ENCODE measurements at regions not wholly inside any gene's neighbourhood (a gene's known extent, or its start where the extent isn't known, plus 50 kb on each side); places are given as distances from the start of the nearest gene placed in this dataset.

DNA sequence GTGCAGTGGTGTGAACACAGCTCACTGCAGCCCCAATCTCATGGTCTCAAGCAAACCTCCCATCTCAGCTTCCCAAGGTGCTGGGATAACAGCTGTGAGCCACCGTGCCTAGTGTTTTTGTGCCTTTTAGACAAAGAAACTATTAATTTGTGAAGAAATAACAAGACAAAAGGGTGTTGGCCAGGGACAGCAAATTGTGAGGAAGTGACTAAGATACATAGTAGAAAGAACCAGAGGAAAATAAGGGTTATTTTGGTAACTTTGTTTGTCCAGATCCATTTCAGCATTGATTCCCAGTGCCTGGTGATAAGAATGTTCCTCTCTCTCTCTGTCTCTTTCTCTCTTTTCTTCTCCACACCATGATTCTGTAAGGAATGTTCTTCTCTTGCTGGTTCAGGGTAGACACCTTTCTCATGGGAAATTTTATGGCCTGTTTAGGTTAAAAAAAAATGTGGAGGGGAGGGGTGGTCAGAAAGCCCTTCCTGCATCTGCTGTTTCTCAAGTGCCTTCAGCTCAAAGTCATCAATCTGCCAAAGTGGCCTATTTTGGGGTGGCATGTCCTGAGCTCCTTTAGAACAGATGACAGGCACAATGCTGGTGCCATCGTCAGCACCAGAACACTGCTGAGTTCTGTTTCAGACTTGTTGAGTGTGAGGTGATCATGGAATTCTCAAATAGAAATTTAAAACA, 184.4 kb upstream of the EEA1 start:
- Histone ChIP-seq H2BK120ac (replicated peaks; ENCODE audit: low read depth, low read length) (no peak overlapping the region), H3K18ac (ENCODE audit: extremely low read depth, low read length) (no peak overlapping the region), H3K36me3 (ENCODE audit: control insufficient read depth in 2 of 4, insufficient read depth in 4 of 4, low read length in 3 of 4) (no peaks in the 10 kb centered on the region), H3K9ac (replicated peaks in 1 of 4; ENCODE audit: extremely low read depth in 1 of 4, low read depth in 3 of 4, low read length in 3 of 4) (no peak overlapping the region), H3K4me2 (ENCODE audit: insufficient read depth in 1 of 2, low read depth in 2 of 2, low read length in 2 of 2) (no peak overlapping the region), H2AK5ac (ENCODE audit: low read depth, low read length) (no peak overlapping the region), H4K20me1 (replicated peaks in 1 of 2; ENCODE audit: control insufficient read depth in 1 of 2, insufficient read depth in 2 of 2, low read length in 2 of 2) (no peaks in the 10 kb centered on the region), H4K91ac (replicated peaks; ENCODE audit: insufficient read length, low read length) (no peak overlapping the region), H3K4ac (replicated peaks; ENCODE audit: insufficient read length, low read depth, low read length) (no peak overlapping the region), H4K5ac (ENCODE audit: insufficient read length, low read depth, low read length) (no peak overlapping the region), H2AFZ (ENCODE audit: low read length) (no peak overlapping the region), H3K79me2 (ENCODE audit: control insufficient read depth in 1 of 2, insufficient read depth in 2 of 2, low read length in 2 of 2) (no peaks in the 10 kb centered on the region), H3K4me3 (ENCODE audit: extremely low read depth in 1 of 4, insufficient read depth in 2 of 4, low read depth in 3 of 4, low read length in 4 of 4) (no peak overlapping the region), H3K27me3 (replicated peaks in 1 of 4; ENCODE audit: control insufficient read depth in 3 of 4, extremely low read depth in 1 of 4, insufficient read depth in 3 of 4, low read length in 3 of 4) (no peaks in the 10 kb centered on the region), H2BK5ac (ENCODE audit: low read depth, low read length) (no peak overlapping the region), H4K8ac (ENCODE audit: extremely low read depth, insufficient read depth, low read length) (no peak overlapping the region), H3K4me1 (replicated peaks in 1 of 4; ENCODE audit: control insufficient read depth in 3 of 4, insufficient read depth in 4 of 4, low read length in 3 of 4) (no peaks in the 10 kb centered on the region), H2BK15ac (ENCODE audit: low read length) (no peak overlapping the region), H3K56ac (replicated peaks; ENCODE audit: insufficient read length, low read depth, low read length) (no peak overlapping the region), H3K9me3 (ENCODE audit: insufficient read depth in 2 of 2, low read depth in 1 of 2, low read length in 1 of 2) (no peaks in the 10 kb centered on the region), H3K23me2 (ENCODE audit: low read depth, low read length) (no peaks in the 10 kb centered on the region), H3K14ac (ENCODE audit: insufficient read length) (no peak overlapping the region), H3K27ac (ENCODE audit: low read depth, low read length) (no peak overlapping the region), H3K79me1 (ENCODE audit: low read depth, low read length) (no peaks in the 10 kb centered on the region), H2BK20ac (ENCODE audit: low read length) (no peak overlapping the region), H3K23ac (ENCODE audit: insufficient read length) (no peak overlapping the region), H2BK12ac (ENCODE audit: low read depth, low read length) (no peak overlapping the region)
- FAIRE-seq (no peak), DNase-seq (ENCODE audit: low read depth in 1 of 2, low spot score in 2 of 2) (no peak)
- CTCF ChIA-PET (ENCODE audit: partially characterized antibody) = interaction anchor here (0.6 to 1.8 kb wide), 3 partner anchors 9 to 15 kb away, joined by 3 to 8 read pairs (median 6); no protein-coding TSS in a partner anchor
- WGBS, 2 experiments (ENCODE audit: extremely low coverage in 1 of 2, insufficient coverage in 1 of 2, insufficient read length in 1 of 2, insufficient replicate concordance in 2 of 2, low coverage in 1 of 2, low lambda C conversion rate in 2 of 2, missing lambda C conversion rate in 1 of 2) = 84% methylated on average over 2 of the region's 2 CpGs; no CpG with 5 or more reads in 1 of the 2 experiments
- POLR2A ChIA-PET (ENCODE audit: partially characterized antibody) = interaction anchor here (0.6 kb wide), 2 partner anchors 119 to 218 kb away, joined by 4 read pairs; no protein-coding TSS in a partner anchor
- TF ChIP-seq SAP30 (IDR thresholded peaks at IDR 0.05; ENCODE audit: insufficient read depth, insufficient replicate concordance, low read length) = no peak
- TF ChIP-seq KDM1A (IDR thresholded peaks at IDR 0.05; ENCODE audit: borderline replicate concordance, low read length) = no peak
- TF ChIP-seq SP2 (IDR thresholded peaks at IDR 0.05; ENCODE audit: low read length) = no peak
- TF ChIP-seq BCL11A (IDR thresholded peaks at IDR 0.05; ENCODE audit: low read depth in 2 of 2, low read length in 2 of 2) = no peak
- no peak for TF ChIP-seq POU5F1 (IDR thresholded peaks at IDR 0.05; ENCODE audit: low read depth, low read length)
- TF ChIP-seq TAF1 (IDR thresholded peaks at IDR 0.05; ENCODE audit: low read depth, low read length) = no peak
- TF ChIP-seq NRF1 (IDR thresholded peaks at IDR 0.05; ENCODE audit: low read depth, low read length) = no peak
- no peak for TF ChIP-seq HDAC2 (IDR thresholded peaks at IDR 0.05; ENCODE audit: borderline replicate concordance in 1 of 2, low read depth in 2 of 2, low read length in 2 of 2)
- TF ChIP-seq BACH1 (IDR thresholded peaks at IDR 0.05; ENCODE audit: low read length) = no peak
- TF ChIP-seq, protein P1, sequence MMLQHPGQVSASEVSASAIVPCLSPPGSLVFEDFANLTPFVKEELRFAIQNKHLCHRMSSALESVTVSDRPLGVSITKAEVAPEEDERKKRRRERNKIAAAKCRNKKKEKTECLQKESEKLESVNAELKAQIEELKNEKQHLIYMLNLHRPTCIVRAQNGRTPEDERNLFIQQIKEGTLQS (IDR thresholded peaks at IDR 0.05; ENCODE audit: insufficient read depth, low read depth, low read length) = no peak
- no peak for TF ChIP-seq ATF2 (IDR thresholded peaks at IDR 0.05; ENCODE audit: low read length)

Data from H1 (cell line).